ENCODE measurements at regions not wholly inside any gene's neighbourhood (a gene's known extent, or its start where the extent isn't known, plus 50 kb on each side); places are given as distances from the start of the nearest gene placed in this dataset.
A peak's percentile ranks its signal among the peaks of the same experiment; 100 is the strongest.

GRCh38 chr2:200099256-200099655 lies 143.9 kb downstream of the MAIP1 start:
- Histone ChIP-seq H3K27me3 (ENCODE audit: insufficient read depth, low read length, poor library complexity, severe bottlenecking) (no peaks in the 10 kb centered on the region), H3K27ac (ENCODE audit: low read depth, low read length) (no peak overlapping the region), H3K36me3 (ENCODE audit: insufficient read depth, low read length) (no peaks in the 10 kb centered on the region), H3K4me1 (ENCODE audit: insufficient read depth, low read length) (no peaks in the 10 kb centered on the region), H3K9me3 (ENCODE audit: low read length) (no peaks in the 10 kb centered on the region), H3K4me3 (ENCODE audit: low read length) (no peak overlapping the region)
- Mint-ChIP-seq H3K27me3 (peaks cover 4 to 13% of the 10 kb centered on the region in 2 donors), H3K27ac (no peak overlapping the region), H3K9me3 (no peaks in the 10 kb centered on the region), H3K4me3 (peak overlapping the region in 1 of 7 donors; percentile 42), H3K36me3 (no peaks in the 10 kb centered on the region), H3K4me1 (no peaks in the 10 kb centered on the region)
- ChIA-PET CTCF (no interaction called here), POLR2A (no interaction called here)
- DNase-seq: no peak

- Mint-ChIP-seq H3K4me3 (no peak overlapping the region), H3K27me3 (peaks cover 4 to 15% of the 10 kb centered on the region in 2 donors), H3K27ac (no peak overlapping the region), H3K36me3 (no peaks in the 10 kb centered on the region), H3K9me3 (no peaks in the 10 kb centered on the region), H3K4me1 (no peaks in the 10 kb centered on the region)
- no peaks in the 10 kb centered on the region for H3K4me1 ChIP-seq (ENCODE audit: insufficient read depth, low read length)
- H3K4me3 ChIP-seq (ENCODE audit: low read length): no peak overlapping the region
- no peaks in the 10 kb centered on the region for H3K36me3 ChIP-seq (ENCODE audit: insufficient read depth, low read length)
- ChIA-PET POLR2A (no interaction called here), CTCF (no interaction called here)
- H3K27ac ChIP-seq (ENCODE audit: low read depth, low read length): no peak overlapping the region
- H3K9me3 ChIP-seq (ENCODE audit: low read length): no peaks in the 10 kb centered on the region
- no peaks in the 10 kb centered on the region for H3K27me3 ChIP-seq (ENCODE audit: insufficient read depth, low read length, poor library complexity, severe bottlenecking)
- DNase-seq: no peak
Observed at GRCh38 chr2:200100027-200100426, 144.6 kb downstream of the MAIP1 start.

- no peaks in the 10 kb centered on the region for H3K4me1 Mint-ChIP-seq
- peaks cover 4 to 30% of the 10 kb centered on the region in 2 donors for H3K27me3 Mint-ChIP-seq
- CTCF ChIA-PET: no interaction called here
- H3K4me3 Mint-ChIP-seq: no peak overlapping the region
- POLR2A ChIA-PET: no interaction called here
- H3K27ac Mint-ChIP-seq: peak overlapping the region in 1 of 8 donors; percentile 46
- no peak overlapping the region for H3K27ac ChIP-seq (ENCODE audit: low read depth, low read length)
- H3K4me1 ChIP-seq (ENCODE audit: insufficient read depth, low read length): no peaks in the 10 kb centered on the region
- H3K36me3 ChIP-seq (ENCODE audit: insufficient read depth, low read length): no peaks in the 10 kb centered on the region
- DNase-seq: no peak
- no peaks in the 10 kb centered on the region for H3K9me3 ChIP-seq (ENCODE audit: low read length)
- H3K27me3 ChIP-seq (ENCODE audit: insufficient read depth, low read length, poor library complexity, severe bottlenecking): no peaks in the 10 kb centered on the region
- no peak overlapping the region for H3K4me3 ChIP-seq (ENCODE audit: low read length)
- H3K9me3 Mint-ChIP-seq: no peaks in the 10 kb centered on the region
- H3K36me3 Mint-ChIP-seq: no peaks in the 10 kb centered on the region
Observed at GRCh38 chr2:200101922-200102321, 146.5 kb downstream of the MAIP1 start.

GRCh38 chr2:200102971-200103370 lies 147.6 kb downstream of the MAIP1 start:
- no peak overlapping the region for H3K4me3 Mint-ChIP-seq
- Histone ChIP-seq H3K36me3 (ENCODE audit: insufficient read depth, low read length) (no peaks in the 10 kb centered on the region), H3K27ac (ENCODE audit: low read depth, low read length) (no peak overlapping the region), H3K27me3 (ENCODE audit: insufficient read depth, low read length, poor library complexity, severe bottlenecking) (no peaks in the 10 kb centered on the region), H3K4me3 (ENCODE audit: low read length) (no peak overlapping the region), H3K9me3 (ENCODE audit: low read length) (no peaks in the 10 kb centered on the region), H3K4me1 (ENCODE audit: insufficient read depth, low read length) (no peaks in the 10 kb centered on the region)
- H3K27me3 Mint-ChIP-seq: peaks cover 3 to 35% of the 10 kb centered on the region in 2 donors
- no peaks in the 10 kb centered on the region for H3K36me3 Mint-ChIP-seq
- DNase-seq: no peak
- no peaks in the 10 kb centered on the region for H3K4me1 Mint-ChIP-seq
- H3K27ac Mint-ChIP-seq: no peak overlapping the region
- POLR2A ChIA-PET: no interaction called here
- no peaks in the 10 kb centered on the region for H3K9me3 Mint-ChIP-seq
- CTCF ChIA-PET: no interaction called here

GRCh38 chr2:200104015-200104414 lies 148.6 kb downstream of the MAIP1 start:
- peaks cover 2 to 35% of the 10 kb centered on the region in 2 donors for H3K27me3 Mint-ChIP-seq
- H3K9me3 Mint-ChIP-seq: no peaks in the 10 kb centered on the region
- Histone ChIP-seq H3K27ac (ENCODE audit: low read depth, low read length) (no peak overlapping the region), H3K4me3 (ENCODE audit: low read length) (no peak overlapping the region), H3K36me3 (ENCODE audit: insufficient read depth, low read length) (no peaks in the 10 kb centered on the region), H3K9me3 (ENCODE audit: low read length) (no peaks in the 10 kb centered on the region), H3K27me3 (ENCODE audit: insufficient read depth, low read length, poor library complexity, severe bottlenecking) (no peaks in the 10 kb centered on the region), H3K4me1 (ENCODE audit: insufficient read depth, low read length) (no peaks in the 10 kb centered on the region)
- no peak for DNase-seq
- H3K4me3 Mint-ChIP-seq: no peak overlapping the region
- H3K4me1 Mint-ChIP-seq: no peaks in the 10 kb centered on the region
- no peak overlapping the region for H3K27ac Mint-ChIP-seq
- POLR2A ChIA-PET: no interaction called here
- CTCF ChIA-PET: no interaction called here
- no peaks in the 10 kb centered on the region for H3K36me3 Mint-ChIP-seq

- H3K36me3 Mint-ChIP-seq: no peaks in the 10 kb centered on the region
- no peak overlapping the region for H3K27ac ChIP-seq (ENCODE audit: low read depth, low read length)
- H3K27me3 Mint-ChIP-seq: peaks cover 5 to 52% of the 10 kb centered on the region in 2 donors
- H3K27ac Mint-ChIP-seq: no peak overlapping the region
- no peaks in the 10 kb centered on the region for H3K9me3 Mint-ChIP-seq
- ChIA-PET CTCF (no interaction called here), POLR2A (no interaction called here)
- no peak for DNase-seq
- no peaks in the 10 kb centered on the region for H3K27me3 ChIP-seq (ENCODE audit: insufficient read depth, low read length, poor library complexity, severe bottlenecking)
- no peaks in the 10 kb centered on the region for H3K4me1 ChIP-seq (ENCODE audit: insufficient read depth, low read length)
- no peak overlapping the region for H3K4me3 ChIP-seq (ENCODE audit: low read length)
- H3K4me1 Mint-ChIP-seq: no peaks in the 10 kb centered on the region
- no peaks in the 10 kb centered on the region for H3K9me3 ChIP-seq (ENCODE audit: low read length)
- no peak overlapping the region for H3K4me3 Mint-ChIP-seq
- H3K36me3 ChIP-seq (ENCODE audit: insufficient read depth, low read length): no peaks in the 10 kb centered on the region
Observed at GRCh38 chr2:200107514-200108217, 152.3 kb downstream of the MAIP1 start.

GRCh38 chr2:200109421-200109820 lies 154.0 kb downstream of the MAIP1 start:
- no peaks in the 10 kb centered on the region for H3K36me3 Mint-ChIP-seq
- POLR2A ChIA-PET: no interaction called here

GRCh38 chr2:200110381-200110780 lies 155.0 kb downstream of the MAIP1 start:
- H3K27ac Mint-ChIP-seq: no peak overlapping the region
- H3K27me3 ChIP-seq (ENCODE audit: insufficient read depth, low read length, poor library complexity, severe bottlenecking): no peaks in the 10 kb centered on the region
- no peak overlapping the region for H3K27ac ChIP-seq (ENCODE audit: low read depth, low read length)
- ChIA-PET CTCF (no interaction called here), POLR2A (no interaction called here)
- H3K36me3 ChIP-seq (ENCODE audit: insufficient read depth, low read length): no peaks in the 10 kb centered on the region
- H3K4me1 ChIP-seq (ENCODE audit: insufficient read depth, low read length): no peaks in the 10 kb centered on the region
- no peak overlapping the region for H3K4me3 Mint-ChIP-seq
- peaks cover 0 to 11% (median 5%) of the 10 kb centered on the region in 5 donors for H3K9me3 Mint-ChIP-seq
- no peak for DNase-seq
- no peaks in the 10 kb centered on the region for H3K36me3 Mint-ChIP-seq
- H3K4me3 ChIP-seq (ENCODE audit: low read length): no peak overlapping the region
- H3K9me3 ChIP-seq (ENCODE audit: low read length): no peaks in the 10 kb centered on the region
- peaks cover 0 to 2% (median 0%) of the 10 kb centered on the region in 3 donors for H3K4me1 Mint-ChIP-seq
- H3K27me3 Mint-ChIP-seq: peaks cover 13 to 36% of the 10 kb centered on the region in 2 donors

More at GRCh38 chr2:200109421-200109820, 154.0 kb downstream of the MAIP1 start:
- Mint-ChIP-seq H3K4me3 (no peak overlapping the region), H3K27me3 (peaks cover 11 to 40% of the 10 kb centered on the region in 2 donors), H3K4me1 (peaks cover 0 to 2% (median 0%) of the 10 kb centered on the region in 3 donors), H3K27ac (no peak overlapping the region), H3K9me3 (peaks cover 0 to 7% (median 0%) of the 10 kb centered on the region in 5 donors)
- Histone ChIP-seq H3K4me1 (ENCODE audit: insufficient read depth, low read length) (no peaks in the 10 kb centered on the region), H3K27ac (ENCODE audit: low read depth, low read length) (no peak overlapping the region), H3K4me3 (ENCODE audit: low read length) (no peak overlapping the region), H3K27me3 (ENCODE audit: insufficient read depth, low read length, poor library complexity, severe bottlenecking) (no peaks in the 10 kb centered on the region), H3K36me3 (ENCODE audit: insufficient read depth, low read length) (no peaks in the 10 kb centered on the region), H3K9me3 (ENCODE audit: low read length) (no peaks in the 10 kb centered on the region)
- CTCF ChIA-PET: no interaction called here
- no peak for DNase-seq
